OCI-LY1 (cell line): ENCODE measurements at regions not wholly inside any gene's neighbourhood (a gene's known extent, or its start where the extent isn't known, plus 50 kb on each side); places are given as distances from the start of the nearest gene placed in this dataset.
"Not testable (repeated sequence)": the region's sequence is repeated elsewhere in the genome, so short reads cannot be mapped to it uniquely, and the experiment has no call there.

Experiments
- H2AFZ ChIP-seq: fragments of 200-600 bp; sonication (generic), shearing (Covaris generic); 2 replicates; pipeline ENCODE4 v1.6.0; 2014; ENCODE audit warnings: antibody characterized with exemption, mild to moderate bottlenecking, low read length
- H3F3A ChIP-seq: fragments of 200-600 bp; sonication (generic), shearing (Covaris generic); 2 replicates; pipeline ENCODE4 v1.6.0; 2014; ENCODE audit warnings: mild to moderate bottlenecking, antibody characterized with exemption, low read length, moderate library complexity; ENCODE audit not compliant: insufficient read depth
- H3K27ac ChIP-seq: fragments of 200-600 bp; sonication (generic); 2 replicates; pipeline ENCODE4 v1.5.1; 2014; ENCODE audit warnings: low read length, mixed run types, mild to moderate bottlenecking, low read depth; ENCODE audit not compliant: poor library complexity, severe bottlenecking
- H3K27me3 ChIP-seq: fragments of 200-600 bp; sonication (generic); 2 replicates; pipeline ENCODE4 v1.6.0; 2014; ENCODE audit warnings: antibody characterized with exemption, mild to moderate bottlenecking, low read length, moderate library complexity; ENCODE audit not compliant: insufficient read depth
- H3K36me3 ChIP-seq: fragments of 200-600 bp; sonication (generic); 2 replicates; pipeline ENCODE4 v1.6.1; 2014; ENCODE audit warnings: mild to moderate bottlenecking, antibody characterized with exemption, low read length, moderate library complexity, mixed read lengths; ENCODE audit not compliant: insufficient read depth
- H3K4me1 ChIP-seq: fragments of 200-600 bp; sonication (generic); 2 replicates; pipeline ENCODE4 v1.5.1; 2014; ENCODE audit warnings: mild to moderate bottlenecking, low read length, moderate library complexity; ENCODE audit not compliant: insufficient read depth, severe bottlenecking
- H3K4me2 ChIP-seq: fragments of 200-600 bp; sonication (generic), shearing (Covaris generic); 2 replicates; pipeline ENCODE4 v1.6.1; 2014; ENCODE audit warnings: low read length
- H3K4me3 ChIP-seq: fragments of 200-600 bp; sonication (generic); 2 replicates; pipeline ENCODE4 v1.5.1; 2014; ENCODE audit warnings: low read length, low read depth, mild to moderate bottlenecking, mixed read lengths; ENCODE audit not compliant: poor library complexity, severe bottlenecking
- H3K79me2 ChIP-seq: fragments of 200-600 bp; shearing (Covaris generic); 2 replicates; pipeline ENCODE4 v1.6.1; 2016; ENCODE audit warnings: mixed run types, low read length, mixed read lengths; ENCODE audit not compliant: insufficient read depth
- H3K9ac ChIP-seq: fragments of 200-600 bp; sonication (generic), shearing (Covaris generic); 2 replicates; pipeline ENCODE4 v1.6.1; 2014; ENCODE audit warnings: mild to moderate bottlenecking, low read length, mixed read lengths
- H3K9me2 ChIP-seq: fragments of 200-600 bp; sonication (generic), shearing (Covaris generic); 2 replicates; pipeline ENCODE4 v1.6.1; 2014; ENCODE audit warnings: low read depth, mild to moderate bottlenecking, low read length, mixed read lengths
- H3K9me3 ChIP-seq: fragments of 200-600 bp; shearing (Covaris generic); 2 replicates; pipeline ENCODE4 v1.6.1; 2014; ENCODE audit warnings: low read length, mixed read lengths
- H4K20me1 ChIP-seq: fragments of 200-600 bp; sonication (generic), shearing (Covaris generic); 2 replicates; pipeline ENCODE4 v1.6.0; 2016; ENCODE audit warnings: mild to moderate bottlenecking, low read length; ENCODE audit not compliant: insufficient read depth
- EZH2 ChIP-seq: fragments of 200-600 bp; sonication (generic), shearing (Covaris generic); IDR thresholded peaks from 2 replicates; pipeline ENCODE4 v1.8.0; 2017; ENCODE audit warnings: borderline replicate concordance, mixed run types, mild to moderate bottlenecking, antibody characterized with exemption, low read length, moderate library complexity, mixed read lengths
- TF ChIP-seq, protein P1 (sequence below): fragments of 200-600 bp; sonication (generic), shearing (Covaris generic); IDR thresholded peaks from 2 replicates; pipeline ENCODE4 v1.5.1; 2017; ENCODE audit warnings: mild to moderate bottlenecking, antibody characterized with exemption, low read length, moderate library complexity, mixed read lengths

- no peaks in the 10 kb centered on the region for H4K20me1 ChIP-seq
- no peak overlapping the region for H3K4me3 ChIP-seq
- H3K27me3 ChIP-seq, result no peaks in the 10 kb centered on the region
- no peaks in the 10 kb centered on the region for H3K4me1 ChIP-seq
- no peaks in the 10 kb centered on the region for H3K36me3 ChIP-seq
- H3K9me3 ChIP-seq, result no peaks in the 10 kb centered on the region
- H3K27ac ChIP-seq, result no peak overlapping the region
- H3K4me2 ChIP-seq, result no peak overlapping the region
- H3K9me2 ChIP-seq, result no peaks in the 10 kb centered on the region
- no peak overlapping the region for H3K9ac ChIP-seq
- no peaks in the 10 kb centered on the region for H3K79me2 ChIP-seq
- TF ChIP-seq, protein P1, sequence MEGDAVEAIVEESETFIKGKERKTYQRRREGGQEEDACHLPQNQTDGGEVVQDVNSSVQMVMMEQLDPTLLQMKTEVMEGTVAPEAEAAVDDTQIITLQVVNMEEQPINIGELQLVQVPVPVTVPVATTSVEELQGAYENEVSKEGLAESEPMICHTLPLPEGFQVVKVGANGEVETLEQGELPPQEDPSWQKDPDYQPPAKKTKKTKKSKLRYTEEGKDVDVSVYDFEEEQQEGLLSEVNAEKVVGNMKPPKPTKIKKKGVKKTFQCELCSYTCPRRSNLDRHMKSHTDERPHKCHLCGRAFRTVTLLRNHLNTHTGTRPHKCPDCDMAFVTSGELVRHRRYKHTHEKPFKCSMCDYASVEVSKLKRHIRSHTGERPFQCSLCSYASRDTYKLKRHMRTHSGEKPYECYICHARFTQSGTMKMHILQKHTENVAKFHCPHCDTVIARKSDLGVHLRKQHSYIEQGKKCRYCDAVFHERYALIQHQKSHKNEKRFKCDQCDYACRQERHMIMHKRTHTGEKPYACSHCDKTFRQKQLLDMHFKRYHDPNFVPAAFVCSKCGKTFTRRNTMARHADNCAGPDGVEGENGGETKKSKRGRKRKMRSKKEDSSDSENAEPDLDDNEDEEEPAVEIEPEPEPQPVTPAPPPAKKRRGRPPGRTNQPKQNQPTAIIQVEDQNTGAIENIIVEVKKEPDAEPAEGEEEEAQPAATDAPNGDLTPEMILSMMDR, result no peak
- TF ChIP-seq EZH2, result no peak
- H2AFZ ChIP-seq, result no peak overlapping the region
- H3F3A ChIP-seq, result no peaks in the 10 kb centered on the region
Measured at GRCh38 chr5:42157215-42157614, 232.1 kb downstream of the FBXO4 start.

GRCh38 chr5:42163083-42163482 is 238.0 kb downstream of the FBXO4 start:
- Histone ChIP-seq H3K4me2 (no peak overlapping the region), H3K4me1 (no peaks in the 10 kb centered on the region), H3K27ac (no peak overlapping the region), H3K36me3 (no peaks in the 10 kb centered on the region), H3K4me3 (no peak overlapping the region), H3K79me2 (no peaks in the 10 kb centered on the region), H4K20me1 (no peaks in the 10 kb centered on the region), H3K9me2 (no peaks in the 10 kb centered on the region), H3K27me3 (no peaks in the 10 kb centered on the region), H3K9ac (no peak overlapping the region), H3F3A (no peaks in the 10 kb centered on the region), H2AFZ (no peak overlapping the region), H3K9me3 (no peaks in the 10 kb centered on the region)
- no peak for TF ChIP-seq EZH2
- TF ChIP-seq, protein P1, result no peak

DNA sequence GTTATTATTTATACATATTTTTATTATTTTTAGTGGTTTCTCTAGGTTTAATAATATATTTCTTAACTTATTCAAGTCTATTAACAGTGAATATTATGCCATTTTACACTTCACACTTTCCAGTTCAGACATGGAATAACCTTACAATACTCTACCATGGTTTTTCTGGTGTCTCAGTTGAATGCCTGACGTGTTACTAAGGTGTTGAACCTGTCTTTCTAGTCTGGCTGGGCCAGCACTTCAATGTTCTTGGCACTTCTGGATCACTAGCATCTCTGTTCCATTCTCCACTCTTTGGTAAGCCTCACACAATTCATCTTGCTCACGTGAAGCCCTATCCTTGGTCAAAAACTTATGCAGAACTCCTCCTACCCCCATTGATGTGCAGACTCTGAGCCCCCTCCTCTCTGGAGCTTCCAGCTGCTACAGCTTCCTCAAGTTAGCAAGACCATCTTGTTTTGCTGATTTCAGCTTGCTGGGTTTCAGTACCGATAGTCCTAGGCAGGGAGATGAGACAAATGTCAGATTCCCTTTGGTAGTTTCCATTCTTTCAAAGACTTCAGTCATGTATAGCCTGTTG is 243.1 kb downstream of the FBXO4 start:
- Histone ChIP-seq H3K4me1 (no peaks in the 10 kb centered on the region), H3F3A (no peaks in the 10 kb centered on the region), H3K27ac (no peak overlapping the region), H3K9me2 (no peaks in the 10 kb centered on the region), H3K36me3 (no peaks in the 10 kb centered on the region), H3K9me3 (no peaks in the 10 kb centered on the region), H3K27me3 (no peaks in the 10 kb centered on the region), H3K4me2 (no peak overlapping the region), H4K20me1 (no peaks in the 10 kb centered on the region), H3K79me2 (no peaks in the 10 kb centered on the region), H3K9ac (no peak overlapping the region), H3K4me3 (no peak overlapping the region), H2AFZ (no peak overlapping the region)
- TF ChIP-seq, protein P1, result no peak
- TF ChIP-seq EZH2, result no peak

DNA sequence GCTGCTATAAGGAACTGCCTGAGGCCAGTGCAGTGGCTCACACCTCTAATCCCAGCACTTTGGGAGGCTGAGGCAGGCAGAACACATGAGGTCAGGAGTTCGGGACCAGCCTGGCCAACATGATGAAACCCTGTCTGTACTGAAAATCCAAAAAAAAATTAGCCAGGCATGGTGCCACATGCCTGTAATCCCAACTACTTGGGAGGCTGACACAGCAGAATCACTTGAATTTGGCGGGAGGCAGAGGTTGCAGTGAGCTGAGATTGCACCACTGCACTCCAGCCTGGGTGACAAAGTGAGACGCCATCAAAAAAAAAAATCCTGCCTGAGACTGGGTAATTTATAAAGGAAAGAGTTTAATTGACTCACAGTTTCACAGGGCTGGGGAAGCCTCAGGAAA is 247.1 kb upstream of the GHR start:
- H3K4me1 ChIP-seq, H3K9ac ChIP-seq, H3F3A ChIP-seq, H3K27ac ChIP-seq, H3K4me3 ChIP-seq, H3K79me2 ChIP-seq, H3K9me2 ChIP-seq, H2AFZ ChIP-seq, H4K20me1 ChIP-seq, H3K27me3 ChIP-seq, H3K36me3 ChIP-seq, H3K4me2 ChIP-seq, H3K9me3 ChIP-seq: not testable (repeated sequence)

- not testable (repeated sequence) for H2AFZ ChIP-seq, H3F3A ChIP-seq, H3K9me2 ChIP-seq, H3K4me2 ChIP-seq, H3K9ac ChIP-seq, H3K36me3 ChIP-seq, H4K20me1 ChIP-seq, H3K79me2 ChIP-seq, H3K9me3 ChIP-seq, H3K4me1 ChIP-seq, H3K27me3 ChIP-seq, H3K4me3 ChIP-seq, H3K27ac ChIP-seq
Measured at GRCh38 chr5:42179843-42180242, 243.4 kb upstream of the GHR start.
